ENCODE measurements at regions not wholly inside any gene's neighbourhood (a gene's known extent, or its start where the extent isn't known, plus 50 kb on each side); places are given as distances from the start of the nearest gene placed in this dataset.
"Not testable (repeated sequence)": the region's sequence is repeated elsewhere in the genome, so short reads cannot be mapped to it uniquely, and the experiment has no call there.

DNA sequence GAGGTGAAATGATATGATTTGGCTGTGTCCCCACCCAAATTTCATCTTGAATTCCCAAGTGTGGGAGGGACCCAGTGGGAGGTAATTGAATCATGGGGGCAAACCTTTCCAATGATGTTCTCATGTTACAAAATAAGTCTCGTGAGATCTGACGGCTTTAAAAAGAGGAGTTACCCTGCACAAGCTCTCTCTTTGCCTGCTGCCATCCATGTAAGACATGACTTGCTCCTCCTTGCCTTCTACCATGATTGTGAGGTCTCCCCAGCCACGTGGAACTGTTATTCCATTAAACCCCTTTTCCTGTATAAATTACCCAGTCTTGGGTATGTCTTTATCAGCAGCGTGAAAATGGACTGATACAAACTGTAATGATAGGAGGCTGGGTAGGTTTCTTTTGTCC is 145.1 kb downstream of the AKR1D1 start:
- not testable (repeated sequence) for DNase-seq

DNA sequence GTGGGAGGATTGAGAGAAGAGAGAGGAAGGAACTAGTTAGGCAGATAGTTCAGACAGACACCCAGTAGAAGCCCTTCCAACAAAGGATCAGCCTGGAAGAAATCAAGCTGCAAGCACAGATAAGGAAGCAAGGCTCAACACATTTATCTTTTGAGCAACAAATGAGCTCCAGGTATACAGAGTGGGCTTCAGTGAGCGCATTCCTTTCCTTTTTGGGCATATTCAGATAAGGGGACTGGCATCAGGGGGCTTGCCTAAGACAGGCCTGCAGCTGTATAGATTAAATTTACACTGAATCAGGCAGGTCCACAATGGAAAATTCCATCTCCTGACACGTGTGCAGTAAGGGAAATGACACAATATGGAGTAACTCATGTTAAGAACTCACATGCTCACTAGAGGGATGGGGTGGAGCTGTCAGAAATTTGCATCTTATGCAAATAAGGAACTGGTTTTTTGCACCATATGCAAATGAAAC is 147.2 kb downstream of the AKR1D1 start:
- peak in 2 of 3 donors; percentile 14 to 38 for DNase-seq

DNA sequence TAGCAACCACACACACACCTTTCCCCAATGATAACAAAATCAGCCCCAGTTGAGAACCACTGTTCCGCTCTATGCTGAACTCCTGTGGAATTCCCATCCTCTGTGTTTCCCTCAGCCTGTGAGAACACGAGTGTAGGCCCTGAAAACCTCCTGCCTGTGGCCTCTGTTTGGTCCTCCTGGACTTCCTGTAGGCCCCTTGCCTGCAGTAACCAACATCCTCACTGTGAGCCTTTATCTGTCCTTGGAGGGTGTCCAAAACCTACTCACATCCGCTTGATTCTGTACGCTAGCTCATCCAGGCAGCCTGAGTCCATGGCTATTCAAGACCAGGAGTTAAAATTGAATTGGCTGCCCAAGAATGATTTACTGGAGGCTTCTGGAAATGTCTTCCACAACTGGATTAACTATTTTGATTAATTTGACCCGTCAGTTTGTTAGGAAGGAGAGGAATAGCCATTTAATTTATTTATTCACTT is 149.8 kb downstream of the AKR1D1 start:
- peak; percentile 12 to 21 (median 18) for DNase-seq

DNA sequence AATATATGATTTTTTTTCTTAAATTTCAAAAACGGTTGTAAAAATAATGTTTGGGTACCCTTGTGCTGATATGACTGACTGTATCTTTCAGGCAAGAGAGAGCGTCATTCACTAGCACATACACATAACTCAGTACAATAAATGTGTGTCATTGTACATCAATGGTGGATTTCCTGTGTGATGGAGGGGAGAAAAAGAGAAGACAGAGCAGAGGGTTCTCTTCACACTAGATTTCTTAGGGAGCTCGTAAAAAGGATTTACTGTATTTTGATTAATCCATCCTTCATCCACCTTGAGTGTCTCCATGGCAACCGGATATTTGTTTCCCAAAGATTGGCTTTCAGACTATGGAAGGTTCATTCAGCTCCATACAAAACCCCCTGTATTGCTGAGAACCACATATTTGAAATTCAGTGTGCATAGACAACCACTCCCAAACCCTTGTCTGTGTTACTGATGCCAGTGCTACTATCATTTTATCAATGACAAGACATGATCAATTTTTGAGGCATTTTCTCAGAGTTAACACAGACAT is 150.6 kb downstream of the AKR1D1 start:
- no peak for DNase-seq

DNA sequence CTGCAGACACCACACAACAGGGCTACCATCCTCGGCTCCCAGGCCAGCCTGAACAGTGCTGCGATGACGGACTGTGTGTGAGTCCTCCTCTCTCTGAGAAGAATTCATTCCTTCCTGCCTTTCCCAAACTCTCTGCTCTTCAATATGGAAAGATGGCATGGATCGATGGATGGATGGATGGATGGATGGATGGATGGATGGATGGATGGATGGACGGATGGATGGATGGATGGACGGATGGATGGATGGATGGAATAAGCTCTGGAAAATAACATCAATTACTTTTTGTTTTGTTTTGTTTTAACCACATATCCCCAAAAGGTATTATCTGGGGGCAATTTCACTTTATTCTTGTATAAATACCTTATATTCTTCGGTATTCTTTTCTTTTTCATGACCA is 151.9 kb downstream of the AKR1D1 start:
- DNase-seq: no peak

DNA sequence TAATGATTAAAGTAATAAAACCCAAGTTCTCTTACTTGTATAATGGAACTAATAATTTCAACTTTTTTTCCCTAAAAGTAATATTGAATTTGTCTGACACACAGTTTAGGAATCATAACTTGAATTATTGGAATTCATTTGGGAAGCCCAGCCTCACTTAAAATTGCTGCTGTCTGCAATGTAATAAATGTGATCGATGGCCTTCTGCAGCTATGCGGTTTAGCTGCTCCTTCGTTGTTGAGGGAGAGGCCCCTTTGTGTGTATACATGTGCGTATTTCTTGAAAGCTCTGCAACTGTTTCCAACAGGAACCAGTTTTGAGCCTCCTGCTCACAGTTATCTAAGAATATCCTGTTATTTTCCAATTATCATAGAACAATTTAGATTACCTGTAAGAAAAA is 152.5 kb downstream of the AKR1D1 start:
- DNase-seq: no peak

DNA sequence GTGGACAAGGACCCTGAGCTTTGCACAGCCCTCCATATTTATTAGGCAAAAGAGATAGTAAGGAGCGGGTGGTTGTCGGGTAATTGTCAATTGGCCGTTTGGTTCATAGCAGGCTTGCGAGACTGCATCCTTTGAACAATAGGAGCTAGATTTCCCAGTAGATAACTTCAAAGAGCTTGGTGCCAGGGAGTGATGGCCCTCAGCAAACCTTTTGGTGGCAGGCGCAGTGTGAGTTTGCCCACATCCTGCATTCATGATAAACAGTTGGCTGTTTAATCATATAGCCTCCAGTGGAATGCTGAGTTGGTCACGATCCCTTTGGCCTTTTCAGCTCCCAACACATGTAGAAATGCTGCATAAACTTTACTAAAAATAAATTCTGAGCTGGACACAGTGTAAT is 156.9 kb downstream of the AKR1D1 start:
- DNase-seq: no peak

DNA sequence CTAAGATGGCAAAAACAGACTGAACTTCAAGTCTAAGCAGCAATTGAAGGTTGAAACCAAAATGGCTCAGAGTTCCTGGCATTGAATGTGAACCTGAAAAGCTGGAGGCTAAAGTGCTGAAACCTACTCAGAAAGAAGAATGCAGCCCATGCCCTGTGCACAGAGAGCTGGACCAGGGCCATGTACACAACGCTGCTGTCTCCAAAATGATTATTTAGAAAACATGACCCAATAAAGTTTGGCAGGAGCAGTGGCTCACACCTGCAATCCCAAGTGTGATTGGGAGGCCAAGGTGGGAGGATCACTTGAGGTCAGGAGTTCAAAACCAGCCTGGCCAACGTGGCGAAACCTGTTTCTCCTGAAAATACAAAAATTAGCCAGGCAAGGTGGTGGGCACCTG is 158.9 kb downstream of the AKR1D1 start:
- no peak for DNase-seq

DNA sequence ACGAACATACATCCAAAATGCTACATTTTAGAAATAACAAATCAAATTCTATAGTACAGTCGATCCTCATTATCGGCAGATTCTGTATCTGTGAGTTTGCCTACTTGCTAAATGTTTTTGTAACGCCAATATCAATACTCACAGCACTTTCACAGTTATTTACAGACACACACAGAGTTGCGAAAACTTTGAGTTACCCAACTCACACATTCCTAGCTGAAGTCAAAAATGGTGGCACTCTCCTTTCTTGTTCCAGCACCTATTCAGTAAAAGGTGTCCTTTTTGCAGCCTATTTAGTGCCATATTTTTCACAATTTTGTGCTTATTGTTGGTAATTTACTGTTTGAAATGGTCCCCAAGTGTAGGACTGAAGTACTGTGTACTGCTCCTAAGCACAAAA is 161.7 kb downstream of the AKR1D1 start:
- no peak for DNase-seq

DNA sequence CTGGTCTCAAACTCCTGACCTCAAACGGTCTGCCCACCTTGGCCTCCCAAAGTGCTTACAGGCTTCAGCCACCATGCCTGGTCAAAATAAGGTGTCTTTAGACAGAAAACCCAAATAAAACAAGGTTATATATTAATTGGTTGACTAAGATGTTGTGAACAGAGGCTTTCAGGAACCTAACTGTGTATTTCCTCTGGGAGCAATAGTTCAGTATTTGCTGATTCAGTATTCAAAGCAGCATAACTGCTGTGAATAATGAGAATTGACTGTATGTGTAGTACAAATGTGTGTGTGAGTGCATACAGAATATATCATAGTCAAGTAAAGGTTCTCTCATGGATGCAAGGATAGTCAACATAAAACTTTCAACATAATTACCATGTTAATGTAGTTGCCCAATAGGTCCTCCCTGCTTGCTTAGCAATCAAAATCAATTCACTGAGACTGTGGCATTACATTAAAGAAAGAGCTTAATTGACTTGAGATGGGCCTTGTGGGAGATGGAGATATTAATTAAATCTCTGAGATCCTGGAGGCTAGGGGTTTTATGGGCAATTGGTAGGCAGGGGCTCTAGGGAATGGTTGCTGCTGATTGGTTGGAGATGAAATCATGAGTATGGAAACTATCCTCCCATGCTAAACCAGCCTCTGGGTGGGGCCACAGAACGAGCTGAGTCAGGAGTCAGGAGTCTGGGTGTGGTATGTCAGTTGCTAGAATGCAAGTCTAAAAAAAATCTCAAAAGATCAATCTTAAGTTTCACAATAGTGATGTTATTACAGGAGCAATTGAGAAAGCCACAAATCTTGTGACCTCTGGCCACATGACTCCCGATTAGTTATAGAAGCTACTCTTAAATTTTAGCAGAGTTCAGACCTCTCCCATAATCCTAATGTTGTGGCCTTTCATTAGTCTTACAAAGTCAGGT is 162.7 kb downstream of the AKR1D1 start:
- DNase-seq: peak in 2 of 3 donors; percentile 25 to 32

DNA sequence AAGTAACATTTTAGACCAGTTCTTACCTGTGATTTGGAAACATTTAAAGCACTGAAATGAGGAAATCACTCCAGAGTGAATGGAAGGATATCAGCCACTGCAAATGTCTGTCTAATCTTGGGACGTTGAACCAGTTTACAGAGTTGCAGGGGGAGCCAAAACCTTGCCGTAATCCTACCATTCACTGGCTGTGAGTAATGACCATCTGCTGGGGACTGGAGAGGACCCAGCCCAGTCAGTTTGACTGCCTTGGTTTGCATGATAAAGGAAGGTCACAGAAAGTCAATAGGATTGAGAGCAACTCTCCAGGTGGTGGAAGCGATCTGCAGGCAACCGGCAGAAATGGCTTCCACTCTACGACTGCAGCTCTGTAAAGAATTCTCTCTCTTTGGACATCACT is 167.2 kb downstream of the AKR1D1 start:
- no peak for DNase-seq

DNA sequence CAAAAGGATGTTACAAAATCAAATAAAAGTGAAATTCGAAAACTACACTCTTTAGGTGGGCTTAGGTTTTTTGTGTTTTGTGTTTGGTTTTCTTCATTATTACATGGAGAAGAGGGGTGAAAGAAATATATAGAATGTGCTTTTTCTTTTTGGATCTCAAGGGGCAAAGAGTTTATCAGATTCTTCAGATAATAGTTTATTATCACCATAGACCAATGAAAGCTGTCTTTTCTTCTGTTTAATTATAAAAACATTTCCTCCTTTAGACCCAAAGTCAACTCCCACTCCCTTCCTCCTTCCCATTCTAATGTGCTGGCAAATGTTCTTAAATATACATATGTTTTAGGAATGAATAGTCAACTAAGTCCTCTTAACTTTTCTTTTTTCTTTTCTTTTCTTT is 167.6 kb downstream of the AKR1D1 start:
- no peak for DNase-seq

DNA sequence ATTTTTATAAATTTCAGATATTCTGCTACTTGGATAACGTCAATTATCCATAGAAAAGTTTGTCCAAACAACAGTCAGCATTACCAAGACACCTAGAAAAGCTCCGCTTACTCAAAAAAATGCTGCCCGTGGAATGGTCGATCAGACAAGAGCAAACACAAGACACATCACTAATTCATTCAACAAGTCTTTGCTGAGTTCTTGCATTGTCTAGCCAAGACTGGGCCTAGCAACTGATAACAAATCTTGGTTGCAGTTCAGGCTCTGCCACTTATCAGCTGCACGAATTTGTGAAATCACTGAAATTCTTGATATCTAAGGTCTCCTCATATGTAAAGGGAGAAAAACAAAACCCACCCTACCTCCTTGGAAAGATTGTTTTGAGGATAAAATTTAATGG is 168.3 kb downstream of the AKR1D1 start:
- DNase-seq: no peak

DNA sequence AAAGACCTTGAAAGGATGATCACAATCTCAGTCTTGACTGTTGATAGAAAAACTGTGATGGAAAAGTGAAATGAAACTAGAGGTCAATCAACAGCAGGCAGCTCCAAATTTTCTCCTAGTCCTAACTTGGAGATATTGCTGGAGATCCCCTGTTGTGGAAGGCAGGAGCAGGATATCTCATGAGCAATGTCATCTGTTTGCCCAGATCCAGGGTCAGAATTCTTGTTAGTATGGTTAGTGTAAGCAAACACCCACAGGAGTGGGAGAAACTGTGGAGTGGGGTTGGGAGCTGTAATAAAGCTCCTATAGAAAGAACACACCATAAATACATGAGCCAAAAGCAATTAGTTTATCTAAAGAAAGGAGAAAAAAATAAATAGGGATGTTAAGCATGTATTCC is 169.0 kb downstream of the AKR1D1 start:
- DNase-seq: no peak

DNA sequence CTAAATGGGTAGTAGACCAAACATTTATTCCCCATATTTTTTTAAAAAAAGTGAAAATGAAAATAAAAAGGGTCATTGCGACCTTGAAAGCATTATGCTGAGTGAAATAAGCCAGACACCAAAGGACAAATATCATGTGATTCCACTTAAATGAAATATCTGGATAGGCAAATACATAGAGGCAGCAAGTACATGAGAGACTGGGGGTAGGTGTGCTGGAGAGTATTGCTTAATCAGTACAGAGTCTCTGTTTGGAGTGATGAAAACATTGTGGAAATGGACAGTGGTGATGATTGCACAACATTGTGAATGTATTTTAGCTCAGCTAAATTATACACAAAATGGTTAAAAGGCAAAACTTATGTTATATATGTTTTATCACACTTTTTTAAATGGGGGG is 169.4 kb downstream of the AKR1D1 start:
- peak; percentile 30 to 61 (median 52) for DNase-seq

DNA sequence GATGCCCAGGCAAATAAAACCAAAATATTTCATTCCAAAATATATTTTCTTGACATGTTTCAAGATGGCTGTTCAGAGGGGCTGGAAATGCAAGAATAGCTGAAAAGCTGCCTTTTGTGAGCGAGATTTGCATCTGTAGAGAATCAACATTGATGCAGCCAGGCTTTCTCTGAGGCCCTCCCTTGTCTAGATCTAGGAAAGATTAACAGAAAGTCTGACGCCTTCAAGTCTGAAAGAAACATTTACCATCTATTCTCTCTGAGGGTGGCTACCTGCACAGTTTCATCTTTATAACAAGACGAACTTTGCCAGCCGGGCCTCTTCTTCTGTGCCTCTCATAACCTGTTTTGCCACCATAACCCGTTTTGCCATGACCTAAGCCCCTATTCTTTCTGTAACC is 170.2 kb downstream of the AKR1D1 start:
- DNase-seq: no peak

DNA sequence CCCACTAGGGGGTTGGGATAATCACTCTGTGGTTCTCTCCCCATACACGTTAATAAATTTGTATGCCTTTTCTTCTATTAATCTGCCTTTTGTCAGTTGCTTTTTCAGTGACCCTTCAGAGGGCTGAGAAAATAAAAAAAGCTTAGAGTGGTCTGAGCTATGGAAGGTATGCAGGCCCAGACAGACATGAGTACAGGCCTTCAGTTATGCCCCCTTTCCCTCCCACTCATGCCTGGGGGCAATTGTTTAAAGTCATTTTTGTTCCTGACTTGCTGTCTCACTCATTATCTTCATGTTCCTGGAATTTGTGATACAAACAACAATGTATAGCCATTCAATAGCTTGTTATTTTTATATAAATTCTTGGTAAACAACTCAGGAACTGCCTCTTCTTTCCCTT is 170.8 kb downstream of the AKR1D1 start:
- no peak for DNase-seq

DNA sequence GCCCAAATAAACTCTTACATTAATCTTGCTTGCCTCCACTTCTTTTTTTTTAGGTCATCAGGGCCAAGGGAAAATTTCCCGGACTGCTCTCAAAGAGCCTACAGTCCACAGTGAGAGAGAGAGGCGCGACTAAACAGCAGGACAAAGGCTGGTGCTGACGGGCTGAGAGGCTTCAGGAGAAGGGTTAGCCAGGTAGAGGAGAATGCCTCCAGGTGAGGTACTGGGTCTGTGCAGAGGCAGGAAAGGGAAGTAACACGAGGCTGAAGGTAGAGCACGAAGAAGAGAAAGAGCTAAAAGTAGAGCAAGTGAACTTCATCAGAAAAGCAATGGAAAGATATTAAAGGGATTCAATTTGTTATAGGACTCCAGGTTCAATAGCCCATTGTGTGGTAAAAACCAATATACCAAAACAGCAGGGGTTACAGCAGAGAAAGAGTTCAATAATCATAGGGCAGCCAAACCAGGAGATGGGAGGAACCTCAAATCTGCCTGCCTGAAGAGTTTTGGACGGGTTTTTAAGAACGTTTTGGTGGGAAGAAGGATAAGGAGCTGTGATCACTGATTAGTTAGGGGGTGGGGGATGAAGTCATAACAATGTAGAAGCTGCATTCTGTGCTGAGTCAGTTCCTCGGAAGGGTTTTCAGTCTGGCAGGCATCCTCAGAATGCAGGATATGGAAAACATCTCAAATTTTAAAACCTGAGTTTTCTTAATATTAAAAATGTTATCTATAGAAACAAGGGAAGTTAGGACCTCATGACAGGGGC is 171.5 kb downstream of the AKR1D1 start:
- DNase-seq: peak in 1 of 3 donors; percentile 31

DNA sequence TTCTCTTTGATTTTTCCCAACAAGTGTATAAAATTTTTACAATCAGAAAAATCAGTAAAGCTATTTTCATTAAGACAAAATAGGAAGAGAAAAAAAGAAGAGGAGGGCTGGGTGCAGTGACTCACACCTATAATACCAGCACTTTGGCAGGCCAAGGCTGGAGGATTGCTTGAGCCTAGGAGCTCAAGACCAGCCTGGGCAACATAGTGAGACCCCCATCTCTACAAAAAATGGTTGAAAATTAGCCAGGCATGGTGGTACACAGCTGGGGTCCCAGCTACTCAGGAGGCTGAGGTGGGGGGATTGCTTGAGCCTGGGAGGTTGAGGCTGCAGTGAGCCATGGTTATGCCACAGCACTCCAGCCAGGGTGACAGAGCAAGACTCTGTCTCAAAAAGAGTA is 172.3 kb downstream of the AKR1D1 start:
- DNase-seq: peak in 2 of 3 donors; percentile 43 to 45

DNA sequence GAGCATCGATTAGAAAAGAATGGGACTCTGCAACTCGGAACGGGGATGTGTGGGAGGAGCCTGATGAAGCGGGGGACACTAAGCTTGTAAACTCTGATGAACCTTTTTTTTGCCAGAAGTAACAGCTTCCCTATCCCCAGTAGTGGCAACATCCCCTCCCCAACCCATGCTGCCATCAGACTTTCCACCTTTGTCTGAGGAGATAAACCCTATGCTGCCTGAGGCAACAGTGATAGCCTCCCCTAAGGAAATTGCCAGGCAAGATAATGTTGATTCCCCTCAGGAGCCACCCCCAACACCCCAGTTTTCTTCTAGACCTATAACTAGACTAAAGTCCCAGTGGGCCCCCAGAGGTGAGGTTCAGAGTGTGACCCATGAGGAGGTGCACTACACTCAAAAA is 173.7 kb downstream of the AKR1D1 start:
- DNase-seq: no peak

DNA sequence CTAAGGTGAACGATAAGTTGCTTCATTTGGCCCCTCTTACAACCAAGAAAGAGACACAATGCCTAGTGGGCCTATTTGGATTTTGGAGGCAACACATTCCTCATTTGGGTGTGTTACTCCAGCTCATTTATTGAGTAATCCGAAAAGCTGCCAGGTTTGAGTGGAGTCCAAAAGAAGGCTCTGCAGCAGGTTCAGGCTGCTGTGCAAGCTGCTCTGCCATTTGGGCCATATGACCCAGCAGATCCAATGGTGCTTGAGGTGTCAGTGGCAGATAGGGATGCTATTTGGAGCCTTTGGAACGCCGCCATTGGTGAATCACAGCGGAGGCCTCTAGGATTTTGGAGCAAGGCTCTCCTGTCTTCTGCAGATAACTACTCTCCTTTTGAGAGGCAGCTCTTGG is 176.4 kb downstream of the AKR1D1 start:
- DNase-seq: not testable (repeated sequence)

DNA sequence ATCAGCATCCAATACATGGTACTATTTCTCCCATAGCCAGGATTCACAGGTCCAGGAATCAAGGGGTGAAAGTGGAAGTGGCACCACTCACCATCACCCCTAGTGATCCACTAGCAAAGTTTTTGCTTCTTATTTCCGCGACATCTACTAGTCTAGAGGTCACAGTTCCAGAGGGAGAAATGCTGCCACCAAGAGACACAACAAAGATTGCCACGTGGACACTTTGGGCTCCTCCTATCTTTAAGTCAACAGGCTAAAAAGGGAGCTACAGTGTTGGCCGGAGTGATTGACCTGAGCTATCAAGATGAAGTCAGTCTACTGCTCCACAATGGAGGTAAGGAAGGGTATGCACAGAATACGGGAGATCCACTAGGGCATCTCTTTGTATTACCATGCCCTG is 178.2 kb downstream of the AKR1D1 start:
- no peak for DNase-seq

DNA sequence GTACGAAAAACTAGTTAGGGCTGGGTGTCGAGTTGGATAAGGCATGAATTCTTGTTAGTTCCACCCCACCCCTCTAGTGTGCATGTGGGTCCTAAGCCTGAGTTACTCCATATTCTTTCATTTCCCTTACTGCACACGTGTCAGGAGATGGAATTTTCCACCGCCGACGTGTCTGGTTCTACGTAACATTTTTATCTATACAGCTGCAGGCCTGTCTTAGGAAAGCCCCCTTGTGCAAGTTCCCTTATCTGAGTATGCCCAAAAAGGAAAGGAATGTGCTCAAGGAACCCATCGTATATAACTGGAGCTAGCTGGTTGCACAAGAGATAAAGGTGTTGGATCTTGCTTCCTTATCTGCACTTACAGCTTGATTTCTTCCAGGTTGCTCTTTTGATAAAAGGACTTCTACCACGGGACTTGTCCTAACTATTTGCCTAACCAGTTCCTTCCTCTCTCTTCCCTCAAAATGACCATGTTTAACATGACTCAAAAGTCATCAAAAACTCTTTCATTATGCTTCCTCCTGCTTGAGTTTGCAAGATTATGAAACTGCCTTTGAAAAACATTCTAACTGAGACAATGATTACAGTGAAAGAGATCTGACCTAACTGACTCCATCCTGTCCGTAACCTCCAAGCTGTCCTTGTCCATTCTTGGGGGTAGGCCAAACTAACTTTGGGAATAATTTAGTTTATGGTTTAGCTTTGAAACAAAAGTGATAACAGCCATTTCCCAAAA is 181.4 kb downstream of the AKR1D1 start:
- DNase-seq: peak; percentile 92 to 96 (median 95)
